Left ventricle myocardium superior (tissue), 1 donor: ENCODE measurements at regions not wholly inside any gene's neighbourhood (a gene's known extent, or its start where the extent isn't known, plus 50 kb on each side); places are given as distances from the start of the nearest gene placed in this dataset.

Source experiments
- ATAC-seq: fragments of 200-7000 bp; cut with Tn5 transposase; one replicate; pipeline ENCODE4 v1.9.1; 2020; ENCODE audit warnings: mild to moderate bottlenecking, moderate library complexity
- DNase-seq: peaks from one replicate; pipeline ENCODE4 v3.0.0-alpha.2; 2020
- intact Hi-C: fragments of 100-400 bp; cut with micrococcal nuclease; formaldehyde crosslinking; loops from one replicate; pipeline ENCODE4 v1.11.0; 2022
- donor health status: DM: no; HTN: yes; CAD: no; lungs with severe emphysema.

- no peak for ATAC-seq
- intact Hi-C loops = no loop called here
These were observed 143.3 kb upstream of the KLHL29 start for GRCh38 chr2:23241611-23242245.

GRCh38 chr2:23243073-23243659 lies 141.8 kb upstream of the KLHL29 start:
- intact Hi-C loops = no loop called here
- DNase-seq = no peak
- peak; percentile 49 for ATAC-seq

More at GRCh38 chr2:23241611-23242245, 143.3 kb upstream of the KLHL29 start:
- no peak for DNase-seq

- intact Hi-C loops = no loop called here
- ATAC-seq (no peak), DNase-seq (no peak)
These were observed 140.4 kb upstream of the KLHL29 start for GRCh38 chr2:23244617-23245016.

GRCh38 chr2:23246992-23247683 lies 137.8 kb upstream of the KLHL29 start:
- intact Hi-C loops = no loop called here
- ATAC-seq (no peak), DNase-seq (no peak)

GRCh38 chr2:23248667-23249066 lies 136.3 kb upstream of the KLHL29 start:
- no peak for DNase-seq
- intact Hi-C loops = no loop called here
- ATAC-seq = no peak

- peak; percentile 66 for DNase-seq
- intact Hi-C loops = no loop called here
- ATAC-seq = peak; percentile 90
These were observed 135.6 kb upstream of the KLHL29 start for GRCh38 chr2:23249348-23249747.

GRCh38 chr2:23250371-23250770 lies 134.6 kb upstream of the KLHL29 start:
- peak; percentile 43 for DNase-seq

GRCh38 chr2:23256643-23257042 lies 128.3 kb upstream of the KLHL29 start:
- no peak for ATAC-seq
- DNase-seq = no peak
- intact Hi-C loops = no loop called here

More at GRCh38 chr2:23250371-23250770, 134.6 kb upstream of the KLHL29 start:
- peak; percentile 86 for ATAC-seq
- intact Hi-C loops = no loop called here

GRCh38 chr2:23260621-23261020 lies 124.4 kb upstream of the KLHL29 start:
- intact Hi-C loops = no loop called here
- DNase-seq = no peak
- ATAC-seq = no peak

GRCh38 chr2:23268467-23269263 lies 116.3 kb upstream of the KLHL29 start:
- intact Hi-C loops = no loop called here

GRCh38 chr2:23269747-23270146 lies 115.2 kb upstream of the KLHL29 start:
- ATAC-seq = no peak
- DNase-seq = no peak
- intact Hi-C loops = no loop called here

More at GRCh38 chr2:23268467-23269263, 116.3 kb upstream of the KLHL29 start:
- ATAC-seq (no peak), DNase-seq (no peak)

GRCh38 chr2:23270810-23271209 lies 114.2 kb upstream of the KLHL29 start:
- DNase-seq (no peak), ATAC-seq (no peak)
- intact Hi-C loops = no loop called here

- ATAC-seq = peak; percentile 27
- intact Hi-C loops = no loop called here
- no peak for DNase-seq
These were observed 113.7 kb upstream of the KLHL29 start for GRCh38 chr2:23271230-23271629.

GRCh38 chr2:23273786-23274185 lies 111.2 kb upstream of the KLHL29 start:
- no peak for ATAC-seq
- no peak for DNase-seq
- intact Hi-C loops = no loop called here

GRCh38 chr2:23280401-23280800 lies 104.6 kb upstream of the KLHL29 start:
- intact Hi-C loops = no loop called here
- ATAC-seq (no peak), DNase-seq (no peak)

GRCh38 chr2:23283653-23284052 lies 101.3 kb upstream of the KLHL29 start:
- no peak for ATAC-seq
- intact Hi-C loops = no loop called here

GRCh38 chr2:23285091-23285800 lies 99.7 kb upstream of the KLHL29 start:
- DNase-seq = no peak
- no peak for ATAC-seq
- intact Hi-C loops = no loop called here

More at GRCh38 chr2:23283653-23284052, 101.3 kb upstream of the KLHL29 start:
- DNase-seq = no peak

GRCh38 chr2:23286031-23286757 lies 98.8 kb upstream of the KLHL29 start:
- intact Hi-C loops = no loop called here
- DNase-seq (no peak), ATAC-seq (no peak)
